K562 (cell line): ENCODE measurements at regions not wholly inside any gene's neighbourhood (a gene's known extent, or its start where the extent isn't known, plus 50 kb on each side); places are given as distances from the start of the nearest gene placed in this dataset.

Experiments
- ATAC-seq: fragments of 200-7000 bp; cut with Tn5 transposase; 3 replicates; pipeline ENCODE4 v1.9.1; 2020; ENCODE audit warnings: moderate library complexity
- BruUV-seq: library from RNA; stranded (reverse); fragments of 400-500 nt; replicated peaks from 2 replicates; lab custom pipeline; 2021; lab: Mats Ljungman, UMichigan
- CTCF ChIA-PET: fragments of 300-600 bp; formaldehyde crosslinking; extraction: SDS; loops from one replicate; lab custom pipeline; 2021; ENCODE audit warnings: low intra/inter-chr PET ratio; lab: Yijun Ruan, JAX
- POLR2A ChIA-PET: fragments of 300-600, 350-650 bp; sonication (Branson Sonifier 250); formaldehyde crosslinking; extraction: SDS; loops from one replicate; lab custom pipeline; 2021; ENCODE audit warnings: antibody characterized with exemption, inconsistent platforms; lab: Yijun Ruan, JAX
- DNase-seq, 4 experiments: peaks; one replicate each; pipeline versions ENCODE4 v3.0.0 to v3.0.0-alpha.2; 2011 to 2018; ENCODE audit warnings: low spot score in 3 of 4, mixed read lengths in 3 of 4; ENCODE audit errors: extremely low read depth in 1 of 4
- FAIRE-seq: peaks from 2 replicates; lab custom pipeline; 2011; peaks lifted over from hg19 to GRCh38; lab: Jason Lieb, UNC
- H2AFZ ChIP-seq: 2 replicates; pipeline ENCODE4 v1.6.0; 2011; ENCODE audit warnings: low read depth, low read length, control low read depth, inconsistent platforms
- H3K27ac ChIP-seq: fragments of 200-600 bp; 3 replicates; pipeline ENCODE4 v1.8.0; 2011; ENCODE audit warnings: low read depth, mild to moderate bottlenecking, control low read depth, inconsistent platforms, low read length, moderate library complexity, mixed read lengths; ENCODE audit errors: extremely low read depth
- H3K27me3 ChIP-seq, 2 experiments: fragments of 300-600 bp in 1 of 2; 2 replicates in 1 of 2; 3 replicates in 1 of 2; pipeline versions ENCODE4 v1.6.0 to v1.8.0; 2011; ENCODE audit warnings: inconsistent platforms in 2 of 2, low read length in 2 of 2, mild to moderate bottlenecking in 1 of 2, mixed read lengths in 1 of 2, moderate library complexity in 1 of 2; ENCODE audit not compliant: control insufficient read depth in 2 of 2, insufficient read depth in 2 of 2
- H3K36me3 ChIP-seq: fragments of 300-600 bp; 3 replicates; pipeline ENCODE4 v1.8.0; 2011; ENCODE audit warnings: mild to moderate bottlenecking, low read length, inconsistent platforms; ENCODE audit not compliant: control insufficient read depth, insufficient read depth
- H3K4me1 ChIP-seq, 2 experiments: fragments of 200-600 bp in 1 of 2; replicated peaks in 1 of 2; 2 replicates in 1 of 2; 3 replicates in 1 of 2; pipeline versions ENCODE4 v1.5.1 to v1.8.0; 2011; ENCODE audit warnings: inconsistent platforms in 2 of 2, low read length in 2 of 2, mild to moderate bottlenecking in 1 of 2, mixed read lengths in 1 of 2, moderate library complexity in 1 of 2; ENCODE audit not compliant: control insufficient read depth in 2 of 2, insufficient read depth in 2 of 2
- H3K4me2 ChIP-seq: 2 replicates; pipeline ENCODE4 v1.6.1; 2011; ENCODE audit warnings: low read length, control low read depth, inconsistent platforms, mixed read lengths; ENCODE audit not compliant: insufficient read depth
- H3K4me3 ChIP-seq: fragments of 200-600 bp; sonication (generic), shearing (Covaris generic); 2 replicates; pipeline ENCODE4 v1.5.1; 2016; ENCODE audit warnings: control low read depth, inconsistent platforms
- H3K79me2 ChIP-seq: fragments of 200-600 bp; 3 replicates; pipeline ENCODE4 v1.8.0; 2011; ENCODE audit warnings: low read length, inconsistent platforms; ENCODE audit not compliant: control insufficient read depth, insufficient read depth
- H3K9ac ChIP-seq, 2 experiments: 2 replicates each; pipeline versions ENCODE4 v1.6.0 to v1.6.1; 2011; ENCODE audit warnings: low read depth in 2 of 2, low read length in 2 of 2, control low read depth in 1 of 2, inconsistent platforms in 1 of 2, mild to moderate bottlenecking in 1 of 2, mixed read lengths in 1 of 2; ENCODE audit not compliant: insufficient read depth in 1 of 2
- H3K9me1 ChIP-seq: one replicate; pipeline ENCODE4 v1.6.0; 2011; ENCODE audit warnings: inconsistent platforms, mild to moderate bottlenecking, low read length, moderate library complexity; ENCODE audit not compliant: control insufficient read depth, insufficient read depth
- H3K9me3 ChIP-seq: replicated peaks from 2 replicates; pipeline ENCODE4 v1.5.1; 2011; ENCODE audit warnings: low read depth, low read length, inconsistent platforms; ENCODE audit not compliant: control insufficient read depth, insufficient read depth
- H4K20me1 ChIP-seq: replicated peaks from 2 replicates; pipeline ENCODE4 v1.6.1; 2011; ENCODE audit warnings: low read length, inconsistent platforms, mixed read lengths; ENCODE audit not compliant: control insufficient read depth, insufficient read depth
- BRF1 ChIP-seq: IDR thresholded peaks from 3 replicates; pipeline ENCODE4 v1.6.1; 2011; ENCODE audit warnings: borderline replicate concordance, mild to moderate bottlenecking; ENCODE audit not compliant: insufficient read length; ENCODE audit errors: extremely low read depth
- HIVEP1 ChIP-seq: fragments of 250-450 bp; sonication (Bioruptor Pico); IDR thresholded peaks from 2 replicates; pipeline ENCODE4 v1.4.0; 2020; ENCODE audit warnings: mild to moderate bottlenecking
- NCOA1 ChIP-seq: fragments of 450-650 bp; IDR thresholded peaks from 2 replicates; pipeline ENCODE4 v1.6.1; 2016; ENCODE audit warnings: low read depth
- NRF1 ChIP-seq, 2 experiments: fragments of 450-650 bp; IDR thresholded peaks in 1 of 2; conservative IDR thresholded peaks in 1 of 2; 2 replicates each; pipeline ENCODE4 v1.6.1; 2014; ENCODE audit warnings: mild to moderate bottlenecking in 2 of 2
- POLR3G ChIP-seq: IDR thresholded peaks from 2 replicates; pipeline ENCODE4 v1.6.1; 2011; ENCODE audit not compliant: insufficient read length, insufficient replicate concordance; ENCODE audit errors: extremely low read depth
- SIX5 ChIP-seq, 2 experiments: IDR thresholded peaks; 2 replicates each; pipeline ENCODE4 v1.6.1; 2011; ENCODE audit warnings: low read length in 2 of 2, borderline replicate concordance in 1 of 2, low read depth in 1 of 2, mild to moderate bottlenecking in 1 of 2, moderate library complexity in 1 of 2; ENCODE audit not compliant: insufficient read depth in 1 of 2
- STAT5A ChIP-seq: IDR thresholded peaks from 2 replicates; pipeline ENCODE4 v1.6.1; 2012; ENCODE audit warnings: low read length, inconsistent platforms, borderline replicate concordance
- TSC22D4 ChIP-seq: fragments of 450-650 bp; IDR thresholded peaks from 2 replicates; pipeline ENCODE4 v1.6.1; 2016; ENCODE audit warnings: missing genetic modification characterization, missing biosample characterization, control low read depth
- WGBS: fragments of 100-300 bp; shearing (Covaris generic); methylation state at CpG from one replicate; pipeline ENCODE4 v1.1.6; 2016; ENCODE audit warnings: low coverage, mixed read lengths; ENCODE audit not compliant: insufficient coverage; ENCODE audit errors: missing lambda C conversion rate; 5-methylcytosine and 5-hydroxymethylcytosine counted together
- in situ Hi-C: fragments of 300-500 bp; cut with MboI; formaldehyde crosslinking; loops from 4 replicates; pipeline ENCODE4 v1.15.0; 2018; ENCODE audit warnings: inconsistent platforms, mixed read lengths
- intact Hi-C: fragments of 100-400 bp; cut with micrococcal nuclease; formaldehyde crosslinking; loops from 2 replicates; pipeline ENCODE4 v1.14.2; 2022

GRCh38 chr14:101503431-101504095, 57.7 kb upstream of the DIO3 start:
- no peaks in the 10 kb centered on the region; a peak in 1 of 5 replicates for H3K4me1 ChIP-seq
- no peak for DNase-seq

More at GRCh38 chr14:101503431-101504095, 57.7 kb upstream of the DIO3 start:
- no TSS peak for BruUV-seq
- H3K27ac ChIP-seq = no peak overlapping the region
- H3K4me2 ChIP-seq = no peak overlapping the region
- no peaks in the 10 kb centered on the region for H3K9me3 ChIP-seq
- no peak overlapping the region for H3K4me3 ChIP-seq
- ChIA-PET CTCF (no interaction called here), POLR2A (interaction anchor here (0.9 kb wide), 1 partner anchor 18 kb away, joined by 3 read pairs; no protein-coding TSS in a partner anchor)
- peaks cover 2 to 93% of the 10 kb centered on the region in 2 experiments for H3K27me3 ChIP-seq
- ATAC-seq (no peak), FAIRE-seq (no peak)
- 1% methylated on average over 9 of the region's 14 CpGs for WGBS
- intact Hi-C loops (no loop called here), in situ Hi-C loops (no loop called here)
- no peaks in the 10 kb centered on the region for H3K79me2 ChIP-seq
- H3K9me1 ChIP-seq = no peaks in the 10 kb centered on the region
- H2AFZ ChIP-seq = no peak overlapping the region
- no peaks in the 10 kb centered on the region for H4K20me1 ChIP-seq
- H3K9ac ChIP-seq = no peak overlapping the region
- TF ChIP-seq POLR3G (no peak), HIVEP1 (CRISPR knock-in tag) (no peak), NRF1 (conservative IDR thresholded peaks at IDR 0.05 in 1 of 2, IDR thresholded peaks at IDR 0.05 in 1 of 2) (no peak), TSC22D4 (tag) (no peak), NCOA1 (no peak), BRF1 (no peak), STAT5A (no peak), SIX5 (IDR thresholded peaks at IDR 0.05; ENCODE audit: borderline replicate concordance in 1 of 2, insufficient read depth in 1 of 2, low read depth in 1 of 2, low read length in 2 of 2) (no peak)
- no peaks in the 10 kb centered on the region for H3K36me3 ChIP-seq
